Myocyte (in vitro differentiated cells): ENCODE measurements at regions not wholly inside any gene's neighbourhood (a gene's known extent, or its start where the extent isn't known, plus 50 kb on each side); places are given as distances from the start of the nearest gene placed in this dataset.

Source experiments
- DNase-seq: peaks from one replicate; pipeline ENCODE4 v3.0.0-alpha.2; 2012; ENCODE audit warnings: low read depth

GRCh38 chr4:117324851-117325491 lies 239.6 kb upstream of the TRAM1L1 start:
- DNase-seq, result peak; percentile 95

GRCh38 chr4:117326091-117326490 lies 240.7 kb upstream of the TRAM1L1 start:
- DNase-seq, result peak; percentile 51

- DNase-seq, result no peak
Measured at GRCh38 chr4:117327491-117327890, 242.1 kb upstream of the TRAM1L1 start.

- DNase-seq, result no peak
Measured at GRCh38 chr4:117328333-117328732, 243.0 kb upstream of the TRAM1L1 start.

- no peak for DNase-seq
Measured at GRCh38 chr4:117331817-117332216, 246.4 kb upstream of the TRAM1L1 start.

GRCh38 chr4:117334451-117335188 lies 249.2 kb upstream of the TRAM1L1 start:
- DNase-seq, result no peak

GRCh38 chr4:117357437-117357836 lies 272.1 kb upstream of the TRAM1L1 start:
- no peak for DNase-seq

- DNase-seq, result no peak
Measured at GRCh38 chr4:117357866-117358265, 272.5 kb upstream of the TRAM1L1 start.

GRCh38 chr4:117370944-117371668 lies 285.7 kb upstream of the TRAM1L1 start:
- DNase-seq, result no peak

GRCh38 chr4:117375101-117375500 lies 289.7 kb upstream of the TRAM1L1 start:
- DNase-seq, result no peak

GRCh38 chr4:117376692-117377091 lies 291.3 kb upstream of the TRAM1L1 start:
- no peak for DNase-seq

GRCh38 chr4:117378942-117379341 lies 293.6 kb upstream of the TRAM1L1 start:
- DNase-seq, result no peak

GRCh38 chr4:117383468-117383867 lies 298.1 kb upstream of the TRAM1L1 start:
- no peak for DNase-seq

- peak; percentile 8 for DNase-seq
Measured at GRCh38 chr4:117385526-117385925, 300.1 kb upstream of the TRAM1L1 start.

GRCh38 chr4:117387072-117387471 lies 301.7 kb upstream of the TRAM1L1 start:
- DNase-seq, result no peak

- peak; percentile 62 for DNase-seq
Measured at GRCh38 chr4:117400039-117400835, 314.9 kb upstream of the TRAM1L1 start.

- no peak for DNase-seq
Measured at GRCh38 chr4:117412661-117413060, 327.3 kb upstream of the TRAM1L1 start.

- DNase-seq, result peak; percentile 14
Measured at GRCh38 chr4:117417856-117418255, 332.5 kb upstream of the TRAM1L1 start.

- no peak for DNase-seq
Measured at GRCh38 chr4:117420948-117421347, 335.6 kb upstream of the TRAM1L1 start.

GRCh38 chr4:117421706-117422105 lies 336.3 kb upstream of the TRAM1L1 start:
- no peak for DNase-seq

- DNase-seq, result no peak
Measured at GRCh38 chr4:117422297-117422696, 336.9 kb upstream of the TRAM1L1 start.
